Naive thymus-derived CD4-positive, alpha-beta T cell (primary cell): ENCODE measurements at regions not wholly inside any gene's neighbourhood (a gene's known extent, or its start where the extent isn't known, plus 50 kb on each side); places are given as distances from the start of the nearest gene placed in this dataset.

Experiments used
- ATAC-seq: fragments of 150-1000 bp; cut with Tn5 transposase; 2 replicates; pipeline ENCODE4 v1.10.0; 2021; ENCODE audit warnings: mild to moderate bottlenecking, moderate library complexity
- CTCF ChIA-PET: fragments of 350-600 bp; sonication (Branson Sonifier 250); formaldehyde crosslinking; loops from one replicate; lab custom pipeline; 2021; ENCODE audit warnings: antibody characterized with exemption; lab: Charles Lee
- POLR2A ChIA-PET: fragments of 350-600 bp; sonication (Branson Sonifier 250); formaldehyde crosslinking; loops from one replicate; lab custom pipeline; 2021; ENCODE audit warnings: antibody characterized with exemption, inconsistent platforms; lab: Charles Lee
- DNase-seq, 9 donors: peaks; one replicate each; pipeline versions ENCODE4 v3.0.0 to v3.0.0-alpha.2; 2020 to 2022; ENCODE audit warnings: mixed read lengths in 1 of 9
- H3K27ac ChIP-seq: one replicate; pipeline ENCODE4 v1.7.0; 2013; ENCODE audit warnings: mild to moderate bottlenecking, low read depth, low read length, moderate library complexity
- H3K27me3 ChIP-seq, 2 donors: one replicate each; pipeline ENCODE4 v1.7.0; 2013; ENCODE audit warnings: low read length in 2 of 2, mild to moderate bottlenecking in 2 of 2, moderate library complexity in 2 of 2; ENCODE audit not compliant: control insufficient read depth in 2 of 2, insufficient read depth in 2 of 2
- H3K36me3 ChIP-seq, 3 experiments: 1 replicate in 2 of 3; 2 replicates in 1 of 3; pipeline ENCODE4 v1.7.0; 2013; ENCODE audit warnings: low read length in 3 of 3, mild to moderate bottlenecking in 3 of 3, moderate library complexity in 1 of 3; ENCODE audit not compliant: insufficient read depth in 3 of 3, control insufficient read depth in 2 of 3
- H3K4me1 ChIP-seq, 2 donors: one replicate each; pipeline ENCODE4 v1.7.0; 2013; ENCODE audit warnings: low read length in 2 of 2, mild to moderate bottlenecking in 2 of 2, moderate library complexity in 1 of 2; ENCODE audit not compliant: control insufficient read depth in 2 of 2, insufficient read depth in 2 of 2
- H3K4me3 ChIP-seq: 2 replicates; pipeline ENCODE4 v1.7.0; 2013; ENCODE audit warnings: mild to moderate bottlenecking, low read length
- H3K9me3 ChIP-seq, 3 experiments: 1 replicate in 2 of 3; 2 replicates in 1 of 3; pipeline ENCODE4 v1.7.0; 2013; ENCODE audit warnings: low read length in 3 of 3; ENCODE audit not compliant: control insufficient read depth in 2 of 3
- H3K27ac Mint-ChIP-seq, 9 donors: one replicate each; pipeline ENCODE4 v1.8.0; 2020 to 2022; ENCODE audit warnings: mixed read lengths in 9 of 9, mild to moderate bottlenecking in 8 of 9, moderate library complexity in 5 of 9, inconsistent platforms in 2 of 9
- H3K27me3 Mint-ChIP-seq, 5 donors: one replicate each; pipeline ENCODE4 v1.8.0; 2021 to 2022; ENCODE audit warnings: mixed read lengths in 5 of 5, mild to moderate bottlenecking in 1 of 5
- H3K36me3 Mint-ChIP-seq, 5 donors: one replicate each; pipeline ENCODE4 v1.8.0; 2020 to 2022; ENCODE audit warnings: mixed read lengths in 5 of 5, mild to moderate bottlenecking in 3 of 5, inconsistent platforms in 1 of 5
- H3K4me1 Mint-ChIP-seq, 7 donors: one replicate each; pipeline ENCODE4 v1.8.0; 2020 to 2022; ENCODE audit warnings: mixed read lengths in 7 of 7, mild to moderate bottlenecking in 3 of 7, inconsistent platforms in 1 of 7
- H3K4me3 Mint-ChIP-seq, 10 donors: one replicate each; pipeline ENCODE4 v1.8.0; 2020 to 2022; ENCODE audit warnings: mild to moderate bottlenecking in 10 of 10, mixed read lengths in 10 of 10, moderate library complexity in 6 of 10, inconsistent platforms in 2 of 10
- H3K9me3 Mint-ChIP-seq, 11 donors: one replicate each; pipeline ENCODE4 v1.8.0; 2020 to 2022; ENCODE audit warnings: mixed read lengths in 11 of 11, mild to moderate bottlenecking in 4 of 11, inconsistent platforms in 1 of 11, moderate library complexity in 1 of 11
- intact Hi-C, 2 donors: fragments of 100-400 bp; cut with micrococcal nuclease; formaldehyde crosslinking; loops; one replicate each; pipeline ENCODE4 v1.15.1; 2023

DNA sequence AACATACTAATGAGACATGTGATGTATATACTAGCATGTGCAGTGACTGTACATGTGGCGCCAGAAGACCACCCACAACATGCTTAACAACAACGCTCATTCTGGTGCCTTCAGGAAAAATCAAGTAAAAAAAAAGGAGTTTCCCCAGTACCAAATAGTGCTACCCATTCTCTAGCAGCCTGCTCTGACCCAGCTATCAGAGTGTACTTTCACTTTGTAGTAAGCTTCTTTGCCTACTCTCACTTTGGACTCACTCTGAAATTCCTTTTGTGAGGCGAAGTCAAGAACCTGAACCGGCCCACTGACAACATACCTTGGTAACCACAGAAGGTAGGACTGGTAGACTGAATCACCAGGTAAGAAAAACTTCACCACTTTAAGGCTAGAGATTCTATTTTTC is 1100.0 kb downstream of the GRIK2 start:
- Histone ChIP-seq H3K27ac (no peak overlapping the region), H3K4me1 (no peaks in the 10 kb centered on the region), H3K36me3 (no peaks in the 10 kb centered on the region), H3K9me3 (no peaks in the 10 kb centered on the region), H3K27me3 (no peaks in the 10 kb centered on the region), H3K4me3 (no peak overlapping the region)
- ATAC-seq, result no peak
- H3K4me1 Mint-ChIP-seq, result no peaks in the 10 kb centered on the region
- H3K27me3 Mint-ChIP-seq, result no peaks in the 10 kb centered on the region
- POLR2A ChIA-PET, result no interaction called here
- peaks cover 0 to 16% (median 7%) of the 10 kb centered on the region in 11 donors for H3K9me3 Mint-ChIP-seq
- intact Hi-C loops, result no loop called here
- no peak overlapping the region for H3K27ac Mint-ChIP-seq
- no peak for DNase-seq
- no peak overlapping the region for H3K4me3 Mint-ChIP-seq
- H3K36me3 Mint-ChIP-seq, result no peaks in the 10 kb centered on the region
- CTCF ChIA-PET, result interaction anchor here (0.6 kb wide), 1 partner anchor 30 kb away, joined by 3 read pairs; no protein-coding TSS in a partner anchor

DNA sequence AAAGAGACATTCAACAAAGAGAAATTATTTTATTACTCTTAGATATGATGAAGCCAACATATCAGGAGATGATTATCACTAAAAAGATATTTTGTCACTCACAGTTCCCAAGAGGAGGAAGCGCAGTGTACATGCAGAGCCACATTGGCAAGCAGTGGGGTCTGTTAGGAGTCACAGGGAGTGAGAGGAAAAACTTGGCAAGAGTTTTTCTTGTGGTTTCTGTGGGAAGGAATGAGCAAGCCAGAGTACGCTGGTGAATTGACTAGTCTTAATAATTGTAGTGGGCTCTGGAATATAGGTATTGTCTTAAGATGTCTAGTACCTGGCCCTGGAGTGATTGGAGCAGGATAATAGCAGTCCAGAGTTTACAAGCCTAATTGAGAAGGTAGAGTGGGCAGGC is 1095.2 kb downstream of the GRIK2 start:
- H3K27ac ChIP-seq, result no peak overlapping the region
- Mint-ChIP-seq H3K27ac (no peak overlapping the region), H3K9me3 (peaks cover 0 to 7% (median under 1%) of the 10 kb centered on the region in 11 donors), H3K36me3 (no peaks in the 10 kb centered on the region), H3K27me3 (no peaks in the 10 kb centered on the region), H3K4me1 (no peaks in the 10 kb centered on the region), H3K4me3 (no peak overlapping the region)
- no peak overlapping the region for H3K4me3 ChIP-seq
- CTCF ChIA-PET, result no interaction called here
- intact Hi-C loops, result no loop called here
- H3K27me3 ChIP-seq, result no peaks in the 10 kb centered on the region
- no peaks in the 10 kb centered on the region for H3K36me3 ChIP-seq
- ATAC-seq (no peak), DNase-seq (no peak)
- H3K4me1 ChIP-seq, result no peaks in the 10 kb centered on the region
- H3K9me3 ChIP-seq, result no peaks in the 10 kb centered on the region
- POLR2A ChIA-PET, result no interaction called here

DNA sequence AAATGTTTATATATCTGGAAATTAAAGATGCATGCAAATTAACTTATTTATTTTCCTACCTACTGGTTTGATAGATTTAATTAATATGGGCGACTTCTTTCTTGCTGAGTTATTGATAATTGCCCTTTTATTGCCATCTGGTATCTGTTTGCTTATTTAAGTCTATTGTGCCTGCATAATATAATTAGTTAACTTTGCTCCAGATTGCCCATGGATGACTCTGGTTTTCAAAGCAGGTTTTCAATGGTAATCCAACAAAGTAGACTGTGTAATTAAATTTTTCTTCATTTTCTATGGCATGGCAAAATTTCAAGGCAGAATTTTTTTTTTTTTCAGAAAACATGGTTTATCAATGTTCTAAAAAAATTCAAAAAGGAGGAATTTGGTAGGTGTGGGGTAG is 1092.0 kb downstream of the GRIK2 start:
- ATAC-seq, result no peak
- ChIA-PET CTCF (no interaction called here), POLR2A (no interaction called here)
- Histone ChIP-seq H3K36me3 (no peaks in the 10 kb centered on the region), H3K4me1 (no peaks in the 10 kb centered on the region), H3K27ac (no peak overlapping the region), H3K9me3 (no peaks in the 10 kb centered on the region), H3K4me3 (no peak overlapping the region), H3K27me3 (no peaks in the 10 kb centered on the region)
- intact Hi-C loops, result no loop called here
- Mint-ChIP-seq H3K9me3 (peaks cover 0 to 7% (median 0%) of the 10 kb centered on the region in 11 donors), H3K4me3 (no peak overlapping the region), H3K36me3 (no peaks in the 10 kb centered on the region), H3K27me3 (no peaks in the 10 kb centered on the region), H3K4me1 (no peaks in the 10 kb centered on the region), H3K27ac (no peak overlapping the region)
- no peak for DNase-seq

DNA sequence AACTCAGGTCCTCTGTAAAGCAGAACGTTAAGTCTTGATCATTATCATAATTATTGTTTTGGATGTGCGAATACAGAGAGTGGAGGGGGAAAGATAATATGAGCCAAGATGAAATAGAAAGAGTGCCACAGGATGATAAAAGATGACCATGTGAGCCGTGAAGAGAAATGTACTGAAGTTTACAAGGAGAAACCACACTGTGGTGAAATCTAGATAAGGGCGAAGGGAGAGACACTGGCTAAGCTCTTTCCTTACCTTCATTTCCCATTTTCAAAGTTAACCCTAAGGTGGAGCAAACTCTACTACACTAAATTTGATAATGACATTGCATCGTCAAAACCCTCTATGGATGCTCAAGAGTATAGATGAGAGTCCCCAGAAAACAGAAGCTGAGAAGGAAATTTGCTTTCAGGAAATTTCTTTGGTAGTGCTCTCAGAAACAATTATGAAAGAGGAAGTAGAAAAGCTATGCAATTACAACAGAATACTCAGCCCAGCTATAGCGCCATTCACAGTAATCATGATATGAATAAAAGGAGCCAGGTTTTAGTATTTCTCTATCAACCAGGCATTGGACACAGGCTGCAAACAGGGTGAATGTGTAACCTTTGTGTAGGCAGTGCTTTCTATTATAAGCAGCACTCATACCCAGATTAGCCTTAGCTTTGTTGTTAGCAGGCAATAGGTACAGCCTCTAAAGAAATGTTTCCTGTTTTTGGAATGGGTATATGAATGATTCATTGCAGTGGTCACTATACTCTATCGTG is 1080.7 kb downstream of the GRIK2 start:
- Mint-ChIP-seq H3K4me1 (no peaks in the 10 kb centered on the region), H3K27me3 (no peaks in the 10 kb centered on the region), H3K4me3 (no peak overlapping the region), H3K9me3 (peaks cover 0 to 8% (median 0%) of the 10 kb centered on the region in 11 donors), H3K27ac (no peak overlapping the region), H3K36me3 (no peaks in the 10 kb centered on the region)
- DNase-seq, result no peak
- CTCF ChIA-PET, result no interaction called here
- Histone ChIP-seq H3K4me1 (no peaks in the 10 kb centered on the region), H3K9me3 (no peaks in the 10 kb centered on the region), H3K27me3 (no peaks in the 10 kb centered on the region), H3K4me3 (no peak overlapping the region), H3K27ac (no peak overlapping the region), H3K36me3 (no peaks in the 10 kb centered on the region)
- intact Hi-C loops, result no loop called here
- POLR2A ChIA-PET, result no interaction called here
- no peak for ATAC-seq

DNA sequence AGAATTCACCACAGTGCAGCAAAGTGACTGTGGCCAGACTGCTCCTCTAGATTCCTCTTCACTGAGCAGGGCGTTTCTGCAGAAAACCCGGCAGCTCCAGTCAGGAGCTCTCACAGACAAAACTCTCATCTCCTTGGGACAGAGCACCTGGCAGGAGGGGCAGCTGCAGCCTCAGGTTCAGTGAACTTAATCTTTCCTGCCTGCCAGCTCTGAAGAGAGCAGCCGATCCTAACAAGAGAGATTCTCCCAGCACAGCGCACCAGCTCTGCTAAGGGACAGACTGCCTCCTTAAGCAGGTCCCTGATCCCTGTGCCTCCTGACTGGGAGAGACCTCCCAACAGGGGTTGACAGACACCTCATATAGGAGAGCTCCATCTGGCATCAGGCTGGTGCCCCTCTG is 1065.5 kb downstream of the GRIK2 start:
- intact Hi-C loops, result no loop called here
- no peaks in the 10 kb centered on the region for H3K27me3 Mint-ChIP-seq
- ATAC-seq, result no peak
- no peaks in the 10 kb centered on the region for H3K4me1 ChIP-seq
- H3K4me3 Mint-ChIP-seq, result no peak overlapping the region
- peaks cover 0 to 22% (median 2%) of the 10 kb centered on the region in 11 donors for H3K9me3 Mint-ChIP-seq
- H3K36me3 ChIP-seq, result no peaks in the 10 kb centered on the region
- H3K4me1 Mint-ChIP-seq, result no peaks in the 10 kb centered on the region
- H3K27ac Mint-ChIP-seq, result no peak overlapping the region
- no peaks in the 10 kb centered on the region for H3K9me3 ChIP-seq
- no peak overlapping the region for H3K4me3 ChIP-seq
- DNase-seq, result no peak
- ChIA-PET POLR2A (no interaction called here), CTCF (no interaction called here)
- no peaks in the 10 kb centered on the region for H3K36me3 Mint-ChIP-seq
- no peak overlapping the region for H3K27ac ChIP-seq
- no peaks in the 10 kb centered on the region for H3K27me3 ChIP-seq

DNA sequence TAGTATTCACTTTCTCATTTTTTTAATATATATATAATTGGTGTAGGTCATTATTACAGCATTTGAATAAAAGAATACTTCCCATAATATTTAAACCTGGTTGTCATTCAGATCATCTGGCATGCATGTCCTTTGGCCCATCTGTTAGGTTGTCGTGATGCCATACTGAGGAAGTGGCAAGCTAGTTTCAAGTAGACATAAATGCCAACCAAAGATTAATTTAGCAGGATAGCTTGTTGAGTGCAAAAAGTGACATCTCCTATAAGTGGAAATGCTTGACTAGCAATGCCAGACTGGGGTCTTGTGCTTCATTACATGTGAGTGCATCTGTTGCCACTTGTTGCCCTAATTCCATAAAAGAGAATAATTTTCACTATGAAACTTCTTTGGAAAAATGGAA is 1044.7 kb downstream of the GRIK2 start:
- no peak for ATAC-seq
- ChIA-PET CTCF (no interaction called here), POLR2A (no interaction called here)
- Mint-ChIP-seq H3K27me3 (no peaks in the 10 kb centered on the region), H3K4me3 (no peak overlapping the region), H3K9me3 (peaks cover 0 to 11% (median 0%) of the 10 kb centered on the region in 11 donors), H3K4me1 (no peaks in the 10 kb centered on the region), H3K36me3 (no peaks in the 10 kb centered on the region), H3K27ac (no peak overlapping the region)
- H3K36me3 ChIP-seq, result no peaks in the 10 kb centered on the region
- H3K4me3 ChIP-seq, result no peak overlapping the region
- intact Hi-C loops, result no loop called here
- no peak overlapping the region for H3K27ac ChIP-seq
- no peaks in the 10 kb centered on the region for H3K27me3 ChIP-seq
- no peaks in the 10 kb centered on the region for H3K9me3 ChIP-seq
- no peaks in the 10 kb centered on the region for H3K4me1 ChIP-seq
- DNase-seq, result no peak

DNA sequence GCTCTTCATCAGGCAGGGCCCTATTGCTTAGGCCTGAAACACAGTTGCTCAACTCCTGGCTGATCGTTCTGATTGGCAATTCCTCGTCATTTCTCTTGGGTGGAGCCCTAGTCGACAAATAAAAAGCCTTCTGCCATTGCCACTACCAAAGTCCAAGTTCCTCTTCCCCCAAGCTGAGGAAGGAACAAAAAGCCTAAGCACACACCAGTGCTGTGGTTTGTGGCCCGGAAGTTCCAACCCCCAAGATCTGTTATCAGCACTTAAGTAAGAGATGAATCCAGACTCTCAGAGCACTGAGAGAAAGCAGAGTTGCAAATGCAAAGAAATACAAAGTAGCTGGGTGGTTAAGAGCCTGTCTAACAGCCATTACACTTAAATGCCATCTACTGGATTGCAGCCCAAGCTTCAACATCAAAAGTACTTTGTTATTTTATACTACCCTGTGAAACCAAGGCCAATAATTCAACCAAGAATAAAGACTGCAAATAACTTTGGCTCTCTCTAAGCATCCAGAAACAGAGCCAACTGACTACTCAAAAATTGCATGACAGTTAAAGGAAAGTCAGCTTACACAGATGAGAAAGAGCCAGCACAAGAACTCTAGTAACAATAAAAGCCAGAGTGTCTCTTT is 1024.0 kb downstream of the GRIK2 start:
- Histone ChIP-seq H3K36me3 (no peaks in the 10 kb centered on the region), H3K27ac (no peak overlapping the region), H3K9me3 (no peaks in the 10 kb centered on the region), H3K4me1 (no peaks in the 10 kb centered on the region), H3K27me3 (no peaks in the 10 kb centered on the region), H3K4me3 (no peak overlapping the region)
- CTCF ChIA-PET, result no interaction called here
- DNase-seq, result no peak
- intact Hi-C loops, result no loop called here
- Mint-ChIP-seq H3K36me3 (no peaks in the 10 kb centered on the region), H3K4me3 (no peak overlapping the region), H3K4me1 (peaks cover 0 to 2% (median 0%) of the 10 kb centered on the region in 7 donors), H3K9me3 (peaks cover 0 to 29% (median 6%) of the 10 kb centered on the region in 11 donors), H3K27ac (no peak overlapping the region), H3K27me3 (no peaks in the 10 kb centered on the region)
- no peak for ATAC-seq
- POLR2A ChIA-PET, result no interaction called here
